NCI-H1694 treated with DMSO at 0.1 percent for 48 hours (cell line): ENCODE measurements at regions not wholly inside any gene's neighbourhood (a gene's known extent, or its start where the extent isn't known, plus 50 kb on each side); places are given as distances from the start of the nearest gene placed in this dataset.
A peak's percentile ranks its signal among the peaks of the same experiment; 100 is the strongest.

Source experiments
- DNase-seq: peaks from one replicate; lab custom pipeline; 2025; lab: John Stamatoyannopoulos, UW

GRCh38 chr14:100673807-100674154 is 52.9 kb upstream of the DLK1 start:
- DNase-seq: no peak

- DNase-seq: no peak
Observed at GRCh38 chr14:100674428-100674827, 52.3 kb upstream of the DLK1 start.

- no peak for DNase-seq
Observed at GRCh38 chr14:100674897-100675619, 51.6 kb upstream of the DLK1 start.

GRCh38 chr14:100675699-100676684 is 50.7 kb upstream of the DLK1 start:
- DNase-seq: peak; percentile 66
